Right forelimb (tissue), 1 donor: ENCODE measurements at regions not wholly inside any gene's neighbourhood (a gene's known extent, or its start where the extent isn't known, plus 50 kb on each side); places are given as distances from the start of the nearest gene placed in this dataset.

Experiments
- DNase-seq: peaks from one replicate; pipeline ENCODE4 v3.0.0-alpha.2; 2018

- DNase-seq = no peak
These were observed 535.0 kb downstream of the FOXG1 start for GRCh38 chr14:29301571-29301970.

GRCh38 chr14:29310210-29310609 is 543.6 kb downstream of the FOXG1 start:
- DNase-seq = no peak

GRCh38 chr14:29310757-29311156 is 544.2 kb downstream of the FOXG1 start:
- DNase-seq = no peak

GRCh38 chr14:29311983-29312382 is 545.4 kb downstream of the FOXG1 start:
- no peak for DNase-seq

- no peak for DNase-seq
These were observed 550.3 kb downstream of the FOXG1 start for GRCh38 chr14:29316936-29317335.

GRCh38 chr14:29317423-29317822 is 550.8 kb downstream of the FOXG1 start:
- DNase-seq = no peak

GRCh38 chr14:29320286-29320685 is 553.7 kb downstream of the FOXG1 start:
- DNase-seq = no peak

GRCh38 chr14:29321646-29322045 is 555.1 kb downstream of the FOXG1 start:
- no peak for DNase-seq

GRCh38 chr14:29339494-29340172 is 573.0 kb downstream of the FOXG1 start:
- DNase-seq = no peak

- DNase-seq = no peak
These were observed 579.1 kb downstream of the PRKD1 start for GRCh38 chr14:29348504-29348903.

- DNase-seq = no peak
These were observed 577.2 kb downstream of the PRKD1 start for GRCh38 chr14:29350496-29350895.

GRCh38 chr14:29351996-29352705 is 575.5 kb downstream of the PRKD1 start:
- DNase-seq = no peak

GRCh38 chr14:29352706-29353080 is 575.0 kb downstream of the PRKD1 start:
- no peak for DNase-seq

GRCh38 chr14:29353513-29353912 is 574.1 kb downstream of the PRKD1 start:
- no peak for DNase-seq

- DNase-seq = no peak
These were observed 573.2 kb downstream of the PRKD1 start for GRCh38 chr14:29354486-29354885.

- DNase-seq = no peak
These were observed 572.3 kb downstream of the PRKD1 start for GRCh38 chr14:29355331-29355730.

GRCh38 chr14:29355846-29356245 is 571.8 kb downstream of the PRKD1 start:
- no peak for DNase-seq

GRCh38 chr14:29360656-29361055 is 567.0 kb downstream of the PRKD1 start:
- DNase-seq = no peak

GRCh38 chr14:29370024-29370423 is 557.6 kb downstream of the PRKD1 start:
- DNase-seq = no peak

GRCh38 chr14:29376237-29376636 is 551.4 kb downstream of the PRKD1 start:
- no peak for DNase-seq

- no peak for DNase-seq
These were observed 546.8 kb downstream of the PRKD1 start for GRCh38 chr14:29380826-29381225.

- DNase-seq = no peak
These were observed 539.1 kb downstream of the PRKD1 start for GRCh38 chr14:29388571-29388970.

GRCh38 chr14:29390081-29390832 is 537.4 kb downstream of the PRKD1 start:
- no peak for DNase-seq

- DNase-seq = no peak
These were observed 536.4 kb downstream of the PRKD1 start for GRCh38 chr14:29391231-29391630.
